ENCODE measurements at regions not wholly inside any gene's neighbourhood (a gene's known extent, or its start where the extent isn't known, plus 50 kb on each side); places are given as distances from the start of the nearest gene placed in this dataset.
A peak's percentile ranks its signal among the peaks of the same experiment; 100 is the strongest.

DNA sequence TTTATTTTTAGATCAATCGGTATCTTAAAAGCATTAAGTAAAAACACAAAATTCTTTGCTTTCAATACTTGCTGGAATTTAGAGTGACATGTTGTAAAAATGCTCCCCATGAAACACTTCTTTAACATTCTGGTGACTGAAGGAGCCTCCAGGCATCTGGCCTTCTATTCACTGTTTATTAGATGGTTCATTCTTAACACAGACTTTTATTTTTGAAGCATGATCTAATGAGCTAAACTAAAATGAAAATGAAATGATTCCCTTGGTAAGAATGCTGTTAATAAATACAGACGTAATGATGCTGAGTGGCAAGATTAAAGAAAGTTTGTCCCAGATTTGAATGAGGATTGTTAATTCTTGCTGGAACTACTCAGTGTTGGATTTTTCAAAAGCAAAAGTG, 698.4 kb downstream of the TENT5A start:
- ChIA-PET POLR2A (ENCODE audit: partially characterized antibody) (no interaction called here), CTCF (ENCODE audit: partially characterized antibody) (interaction anchor here (1.0 kb wide), 1 partner anchor 22 kb away, joined by 3 read pairs; no protein-coding TSS in a partner anchor)
- Histone ChIP-seq H2AK5ac (ENCODE audit: low read depth, low read length) (no peak overlapping the region), H4K91ac (replicated peaks; ENCODE audit: insufficient read length, low read length) (no peak overlapping the region), H3K14ac (ENCODE audit: insufficient read length) (no peak overlapping the region), H3K56ac (replicated peaks; ENCODE audit: insufficient read length, low read depth, low read length) (no peak overlapping the region), H3K9me3 (ENCODE audit: insufficient read depth in 2 of 2, low read depth in 1 of 2, low read length in 1 of 2) (no peaks in the 10 kb centered on the region), H2BK20ac (ENCODE audit: low read length) (no peak overlapping the region), H3K27ac (ENCODE audit: low read depth, low read length) (no peak overlapping the region), H3K9ac (replicated peaks in 1 of 4; ENCODE audit: extremely low read depth in 1 of 4, low read depth in 3 of 4, low read length in 3 of 4) (no peak overlapping the region), H3K36me3 (ENCODE audit: control insufficient read depth in 2 of 4, insufficient read depth in 4 of 4, low read length in 3 of 4) (no peaks in the 10 kb centered on the region), H3K23me2 (ENCODE audit: low read depth, low read length) (no peaks in the 10 kb centered on the region), H3K79me1 (ENCODE audit: low read depth, low read length) (no peaks in the 10 kb centered on the region), H2BK120ac (replicated peaks; ENCODE audit: low read depth, low read length) (no peak overlapping the region), H2BK15ac (ENCODE audit: low read length) (no peak overlapping the region), H4K8ac (ENCODE audit: extremely low read depth, insufficient read depth, low read length) (no peak overlapping the region), H3K4me3 (ENCODE audit: extremely low read depth in 1 of 4, insufficient read depth in 2 of 4, low read depth in 3 of 4, low read length in 4 of 4) (no peak overlapping the region), H2BK12ac (ENCODE audit: low read depth, low read length) (no peak overlapping the region), H4K20me1 (replicated peaks in 1 of 2; ENCODE audit: control insufficient read depth in 1 of 2, insufficient read depth in 2 of 2, low read length in 2 of 2) (no peaks in the 10 kb centered on the region), H2BK5ac (ENCODE audit: low read depth, low read length) (no peak overlapping the region), H3K18ac (ENCODE audit: extremely low read depth, low read length) (no peak overlapping the region), H3K4me2 (ENCODE audit: insufficient read depth in 1 of 2, low read depth in 2 of 2, low read length in 2 of 2) (no peak overlapping the region), H4K5ac (ENCODE audit: insufficient read length, low read depth, low read length) (no peak overlapping the region), H3K4me1 (replicated peaks in 1 of 4; ENCODE audit: control insufficient read depth in 3 of 4, insufficient read depth in 4 of 4, low read length in 3 of 4) (no peaks in the 10 kb centered on the region), H3K79me2 (ENCODE audit: control insufficient read depth in 1 of 2, insufficient read depth in 2 of 2, low read length in 2 of 2) (no peaks in the 10 kb centered on the region), H3K27me3 (replicated peaks in 1 of 4; ENCODE audit: control insufficient read depth in 3 of 4, extremely low read depth in 1 of 4, insufficient read depth in 3 of 4, low read length in 3 of 4) (no peaks in the 10 kb centered on the region), H3K23ac (ENCODE audit: insufficient read length) (no peak overlapping the region), H3K4ac (replicated peaks; ENCODE audit: insufficient read length, low read depth, low read length) (no peak overlapping the region), H2AFZ (ENCODE audit: low read length) (peak overlapping the region; percentile 38; the same call in 1 of the 2 replicates)
- 80% methylated on average over 2 of the region's 2 CpGs; no CpG with 5 or more reads in 1 of the 2 experiments for WGBS, 2 experiments (ENCODE audit: extremely low coverage in 1 of 2, insufficient coverage in 1 of 2, insufficient read length in 1 of 2, insufficient replicate concordance in 2 of 2, low coverage in 1 of 2, low lambda C conversion rate in 2 of 2, missing lambda C conversion rate in 1 of 2)
- FAIRE-seq (no peak), DNase-seq (ENCODE audit: low read depth in 1 of 2, low spot score in 2 of 2) (no peak)
- no peak for TF ChIP-seq BRCA1 (IDR thresholded peaks at IDR 0.05; ENCODE audit: low read depth, low read length)

Data from H1 (cell line).